B cell (primary cell): ENCODE measurements at regions not wholly inside any gene's neighbourhood (a gene's known extent, or its start where the extent isn't known, plus 50 kb on each side); places are given as distances from the start of the nearest gene placed in this dataset.

ENCODE experiments used
- ATAC-seq: fragments of 200-7000 bp; cut with Tn5 transposase; one replicate; pipeline ENCODE4 v1.10.0; 2021; ENCODE audit warnings: low read depth, mild to moderate bottlenecking, moderate number of reproducible peaks, moderate library complexity
- CTCF ChIA-PET: fragments of 350-600 bp; sonication (Branson Sonifier 250); formaldehyde crosslinking; loops from one replicate; lab custom pipeline; 2021; ENCODE audit warnings: antibody characterized with exemption, inconsistent platforms; lab: Charles Lee
- POLR2A ChIA-PET: fragments of 350-600 bp; sonication (Branson Sonifier 250); formaldehyde crosslinking; loops from one replicate; lab custom pipeline; 2021; ENCODE audit warnings: antibody characterized with exemption; lab: Charles Lee
- DNase-seq: peaks from one replicate; pipeline ENCODE4 v3.0.0; 2013
- H2AFZ ChIP-seq: 2 replicates; pipeline ENCODE4 v1.6.1; 2012; ENCODE audit warnings: mild to moderate bottlenecking, low read depth, low read length; ENCODE audit not compliant: insufficient read depth, poor library complexity, severe bottlenecking
- H3K27ac ChIP-seq, 2 donors: 1 replicate in 1 of 2; 2 replicates in 1 of 2; pipeline ENCODE4 v1.5.1; 2012 to 2013; ENCODE audit warnings: low read length in 2 of 2, mild to moderate bottlenecking in 2 of 2, moderate library complexity in 1 of 2
- H3K27me3 ChIP-seq, 4 experiments: fragments of 200-600 bp in 1 of 4; sonication (generic) in 1 of 4; replicated peaks in 1 of 4; 1 replicate in 2 of 4; 2 replicates in 2 of 4; pipeline versions ENCODE4 v1.6.1 to v1.7.0; 2013 to 2016; ENCODE audit warnings: low read length in 3 of 4, mild to moderate bottlenecking in 2 of 4, mixed read lengths in 1 of 4, moderate library complexity in 1 of 4; ENCODE audit not compliant: insufficient read depth in 4 of 4, control insufficient read depth in 3 of 4; ENCODE audit errors: control extremely low read depth in 1 of 4
- H3K36me3 ChIP-seq, 2 experiments: replicated peaks in 1 of 2; 1 replicate in 1 of 2; 2 replicates in 1 of 2; pipeline versions ENCODE4 v1.6.1 to v1.7.1; 2013; ENCODE audit warnings: low read length in 1 of 2; ENCODE audit not compliant: insufficient read depth in 2 of 2, control insufficient read depth in 1 of 2; ENCODE audit errors: control extremely low read depth in 1 of 2, extremely low read depth in 1 of 2
- H3K4me1 ChIP-seq, 2 donors: fragments of 200-600 bp in 1 of 2; sonication (generic) in 1 of 2; 1 replicate in 1 of 2; 2 replicates in 1 of 2; pipeline versions ENCODE4 v1.5.1 to v1.6.1; 2013 to 2017; ENCODE audit warnings: low read length in 2 of 2; ENCODE audit not compliant: control insufficient read depth in 2 of 2, insufficient read depth in 2 of 2
- H3K4me2 ChIP-seq: replicated peaks from 2 replicates; pipeline ENCODE3; 2012; ENCODE audit warnings: mild to moderate bottlenecking, low read depth, low read length; ENCODE audit not compliant: poor library complexity, severe bottlenecking
- H3K4me3 ChIP-seq, 5 experiments: fragments of 200-600 bp in 1 of 5; sonication (generic) in 1 of 5; 1 replicate in 3 of 5; 2 replicates in 2 of 5; pipeline versions ENCODE4 v1.5.1 to v1.7.0; 2011 to 2016; ENCODE audit warnings: low read length in 4 of 5, mild to moderate bottlenecking in 4 of 5, low read depth in 2 of 5, control low read depth in 1 of 5, moderate library complexity in 1 of 5; ENCODE audit not compliant: insufficient read depth in 1 of 5; ENCODE audit errors: control extremely low read depth in 1 of 5, extremely low read depth in 1 of 5
- H3K79me2 ChIP-seq: fragments of 200-600 bp; sonication (generic); one replicate; pipeline ENCODE4 v1.6.0; 2016; ENCODE audit warnings: low read length; ENCODE audit not compliant: control insufficient read depth, insufficient read depth
- H3K9ac ChIP-seq: fragments of 200-600 bp; sonication (generic); 2 replicates; pipeline ENCODE4 v1.6.1; 2017; ENCODE audit warnings: mild to moderate bottlenecking, low read length, moderate library complexity
- H3K9me3 ChIP-seq, 3 donors: one replicate each; pipeline versions ENCODE4 v1.6.1 to v1.7.1; 2013; ENCODE audit warnings: low read length in 2 of 3; ENCODE audit not compliant: control insufficient read depth in 2 of 3, insufficient read depth in 1 of 3; ENCODE audit errors: control extremely low read depth in 1 of 3
- H4K20me1 ChIP-seq: 2 replicates; pipeline ENCODE4 v1.6.0; 2012; ENCODE audit warnings: mild to moderate bottlenecking, low read length; ENCODE audit not compliant: insufficient read depth, control insufficient read depth, poor library complexity, severe bottlenecking
- H3K27ac Mint-ChIP-seq: one replicate; pipeline ENCODE4 v1.8.0; 2021; ENCODE audit warnings: mixed read lengths
- H3K27me3 Mint-ChIP-seq: one replicate; pipeline ENCODE4 v1.8.0; 2021; ENCODE audit warnings: mixed read lengths
- H3K4me1 Mint-ChIP-seq: one replicate; pipeline ENCODE4 v1.8.0; 2021; ENCODE audit warnings: mixed read lengths
- H3K4me3 Mint-ChIP-seq: one replicate; pipeline ENCODE4 v1.8.0; 2021; ENCODE audit warnings: mixed read lengths
- H3K9me3 Mint-ChIP-seq: one replicate; pipeline ENCODE4 v1.8.0; 2022; ENCODE audit warnings: mixed read lengths; ENCODE audit not compliant: insufficient read depth
- EZH2 ChIP-seq: IDR thresholded peaks from 2 replicates; pipeline ENCODE4 v1.6.1; 2012; ENCODE audit warnings: borderline replicate concordance, low read depth, mild to moderate bottlenecking, moderate library complexity, low read length; ENCODE audit not compliant: insufficient read depth, poor library complexity, severe bottlenecking
- WGBS: methylation state at CpG from one replicate; pipeline ENCODE4 v1.1.5; 2013; ENCODE audit warnings: missing lambda C conversion rate; ENCODE audit not compliant: insufficient coverage; 5-methylcytosine and 5-hydroxymethylcytosine counted together
- intact Hi-C: fragments of 100-400 bp; cut with micrococcal nuclease; formaldehyde crosslinking; loops from one replicate; pipeline ENCODE4 v1.10.0; 2022
- TF ChIP-seq, protein P1 (sequence below): fragments of 200-600 bp; IDR thresholded peaks from one replicate; pipeline ENCODE4 v1.8.0; 2022; ENCODE audit warnings: antibody characterized with exemption, mild to moderate bottlenecking

- no peak overlapping the region for H3K27ac ChIP-seq
- ChIA-PET CTCF (no interaction called here), POLR2A (no interaction called here)
- no peak overlapping the region for H2AFZ ChIP-seq
- DNase-seq (no peak), ATAC-seq (no peak)
- H3K36me3 ChIP-seq, result no peaks in the 10 kb centered on the region
- no peaks in the 10 kb centered on the region for H3K4me1 ChIP-seq
- Mint-ChIP-seq H3K27ac (no peak overlapping the region), H3K27me3 (no peaks in the 10 kb centered on the region), H3K9me3 (no peaks in the 10 kb centered on the region), H3K4me1 (no peaks in the 10 kb centered on the region), H3K4me3 (no peak overlapping the region)
- H3K4me2 ChIP-seq, result no peak overlapping the region
- H3K4me3 ChIP-seq, result no peak overlapping the region
- intact Hi-C loops, result no loop called here
- H3K27me3 ChIP-seq, result no peaks in the 10 kb centered on the region
- peaks cover 0 to 21% (median 0%) of the 10 kb centered on the region in 3 donors for H3K9me3 ChIP-seq
- H4K20me1 ChIP-seq, result no peaks in the 10 kb centered on the region
- TF ChIP-seq, protein P1, sequence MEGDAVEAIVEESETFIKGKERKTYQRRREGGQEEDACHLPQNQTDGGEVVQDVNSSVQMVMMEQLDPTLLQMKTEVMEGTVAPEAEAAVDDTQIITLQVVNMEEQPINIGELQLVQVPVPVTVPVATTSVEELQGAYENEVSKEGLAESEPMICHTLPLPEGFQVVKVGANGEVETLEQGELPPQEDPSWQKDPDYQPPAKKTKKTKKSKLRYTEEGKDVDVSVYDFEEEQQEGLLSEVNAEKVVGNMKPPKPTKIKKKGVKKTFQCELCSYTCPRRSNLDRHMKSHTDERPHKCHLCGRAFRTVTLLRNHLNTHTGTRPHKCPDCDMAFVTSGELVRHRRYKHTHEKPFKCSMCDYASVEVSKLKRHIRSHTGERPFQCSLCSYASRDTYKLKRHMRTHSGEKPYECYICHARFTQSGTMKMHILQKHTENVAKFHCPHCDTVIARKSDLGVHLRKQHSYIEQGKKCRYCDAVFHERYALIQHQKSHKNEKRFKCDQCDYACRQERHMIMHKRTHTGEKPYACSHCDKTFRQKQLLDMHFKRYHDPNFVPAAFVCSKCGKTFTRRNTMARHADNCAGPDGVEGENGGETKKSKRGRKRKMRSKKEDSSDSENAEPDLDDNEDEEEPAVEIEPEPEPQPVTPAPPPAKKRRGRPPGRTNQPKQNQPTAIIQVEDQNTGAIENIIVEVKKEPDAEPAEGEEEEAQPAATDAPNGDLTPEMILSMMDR, result no peak
- TF ChIP-seq EZH2, result no peak
- H3K9ac ChIP-seq, result no peak overlapping the region
- WGBS, result 96% methylated on average over 5 of the region's 9 CpGs
- no peaks in the 10 kb centered on the region for H3K79me2 ChIP-seq
Measured at GRCh38 chr18:14943486-14943885, 195.5 kb downstream of the ANKRD30B start.

DNA sequence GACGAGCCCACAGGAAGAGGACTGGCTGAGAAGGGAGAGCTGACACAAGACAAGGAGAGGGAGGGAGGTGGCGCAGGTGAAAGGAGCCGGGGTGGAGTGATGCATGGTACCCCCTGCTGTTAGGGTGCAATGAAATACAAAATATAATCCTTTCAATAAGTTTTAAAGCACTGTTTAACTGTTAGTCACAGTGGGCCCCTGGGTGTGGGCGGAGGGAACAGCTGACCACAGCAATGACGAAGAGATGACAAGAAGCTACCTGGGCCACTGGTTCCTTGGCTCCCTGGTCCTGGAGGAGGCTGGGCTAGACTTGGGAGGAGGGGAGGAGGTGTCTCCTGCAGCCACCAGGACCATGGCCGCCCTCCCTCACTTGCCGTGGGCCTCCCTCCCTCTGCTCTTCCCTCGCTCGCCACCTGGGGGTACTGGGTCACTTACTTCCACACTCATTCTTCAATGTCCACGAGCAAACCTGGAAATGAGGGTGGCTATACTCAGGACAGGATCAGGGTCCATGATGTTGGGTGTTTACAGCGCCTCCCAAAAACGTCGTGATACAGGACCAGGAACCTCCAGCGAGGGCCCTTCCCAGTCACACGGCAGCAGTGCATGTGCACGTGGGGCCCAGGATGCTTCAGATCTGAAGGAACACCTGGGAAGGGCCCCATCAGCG is 196.1 kb downstream of the ANKRD30B start:
- DNase-seq (no peak), ATAC-seq (no peak)
- POLR2A ChIA-PET, result no interaction called here
- Histone ChIP-seq H3K9ac (no peak overlapping the region), H3K4me2 (no peak overlapping the region), H3K9me3 (peaks cover 0 to 21% (median 0%) of the 10 kb centered on the region in 3 donors), H3K79me2 (no peaks in the 10 kb centered on the region), H2AFZ (no peak overlapping the region), H3K27ac (no peak overlapping the region), H3K4me3 (no peak overlapping the region), H3K27me3 (no peaks in the 10 kb centered on the region), H3K4me1 (no peaks in the 10 kb centered on the region), H4K20me1 (no peaks in the 10 kb centered on the region), H3K36me3 (no peaks in the 10 kb centered on the region)
- no peak overlapping the region for H3K4me3 Mint-ChIP-seq
- H3K9me3 Mint-ChIP-seq, result no peaks in the 10 kb centered on the region
- H3K4me1 Mint-ChIP-seq, result no peaks in the 10 kb centered on the region
- intact Hi-C loops, result no loop called here
- CTCF ChIA-PET, result no interaction called here
- H3K27me3 Mint-ChIP-seq, result no peaks in the 10 kb centered on the region
- no peak overlapping the region for H3K27ac Mint-ChIP-seq
- TF ChIP-seq, protein P1, result no peak
- TF ChIP-seq EZH2, result no peak
- WGBS, result 87% methylated on average over 10 of the region's 17 CpGs
